ENCODE measurements at regions not wholly inside any gene's neighbourhood (a gene's known extent, or its start where the extent isn't known, plus 50 kb on each side); places are given as distances from the start of the nearest gene placed in this dataset.
"Not testable (repeated sequence)": the region's sequence is repeated elsewhere in the genome, so short reads cannot be mapped to it uniquely, and the experiment has no call there.

DNA sequence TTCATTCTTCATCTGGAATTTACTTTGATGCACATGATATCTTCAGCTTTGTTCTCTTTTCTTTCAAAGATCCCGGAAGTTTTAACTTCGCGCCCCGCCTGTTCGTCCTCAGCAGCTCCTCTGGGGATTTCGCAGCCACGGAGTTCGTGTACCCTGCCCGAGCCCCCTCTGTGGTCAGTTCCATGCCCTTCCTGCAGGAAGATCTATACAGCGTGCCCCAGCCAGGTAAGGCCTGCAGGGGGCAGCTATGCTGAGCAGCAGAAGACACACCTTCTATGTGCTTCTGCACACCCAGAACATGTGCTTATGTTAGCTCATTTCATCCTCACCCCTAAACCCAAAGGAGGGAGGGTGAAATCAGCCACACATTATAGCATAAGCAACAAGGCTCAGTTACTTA, 79.7 kb upstream of the LYZL2 start:
- DNase-seq (ENCODE audit: missing footprints) (no peak), ATAC-seq (no peak)
- intact Hi-C loops (cut with DNase I), result no loop called here

DNA sequence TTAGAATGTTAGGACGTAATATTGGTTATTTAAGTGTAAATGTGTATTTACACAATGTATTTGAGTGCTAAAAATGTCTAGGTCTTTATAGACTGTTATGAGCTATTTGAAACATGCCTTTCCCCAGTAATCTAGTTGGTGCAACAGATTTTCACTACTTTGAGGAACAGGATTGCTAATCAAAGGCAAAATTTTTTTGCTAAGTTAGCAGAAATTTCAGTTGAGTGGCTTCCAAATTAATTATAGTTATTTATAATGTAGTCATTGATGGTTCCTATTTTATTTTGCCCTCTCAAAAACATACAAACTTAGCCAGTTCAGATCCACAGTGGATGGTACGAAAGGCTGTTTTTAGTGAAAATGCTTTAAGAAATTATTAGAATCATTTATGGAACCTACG, 78.7 kb upstream of the LYZL2 start:
- intact Hi-C loops (cut with DNase I), result no loop called here
- no peak for ATAC-seq
- no peak for DNase-seq (ENCODE audit: missing footprints)

- ATAC-seq; DNase-seq (ENCODE audit: missing footprints); intact Hi-C loops (cut with DNase I): not testable (repeated sequence)
These were observed 76.6 kb upstream of the LYZL2 start for GRCh38 chr10:30706189-30706588.

GRCh38 chr10:30705625-30706149, 76.1 kb upstream of the LYZL2 start:
- DNase-seq (ENCODE audit: missing footprints) (no peak), ATAC-seq (no peak)
- intact Hi-C loops (cut with DNase I), result no loop called here

GRCh38 chr10:30705101-30705624, 75.6 kb upstream of the LYZL2 start:
- no peak for DNase-seq (ENCODE audit: missing footprints)
- intact Hi-C loops (cut with DNase I), result no loop called here

GRCh38 chr10:30704601-30705100, 75.1 kb upstream of the LYZL2 start:
- DNase-seq (ENCODE audit: missing footprints); ATAC-seq; intact Hi-C loops (cut with DNase I): not testable (repeated sequence)

More at GRCh38 chr10:30705101-30705624, 75.6 kb upstream of the LYZL2 start:
- ATAC-seq, result no peak

GRCh38 chr10:30704026-30704600, 74.6 kb upstream of the LYZL2 start:
- DNase-seq (ENCODE audit: missing footprints) (no peak), ATAC-seq (no peak)
- intact Hi-C loops (cut with DNase I), result no loop called here

- DNase-seq (ENCODE audit: missing footprints); ATAC-seq; intact Hi-C loops (cut with DNase I): not testable (repeated sequence)
These were observed 73.9 kb upstream of the LYZL2 start for GRCh38 chr10:30703446-30703845.

DNA sequence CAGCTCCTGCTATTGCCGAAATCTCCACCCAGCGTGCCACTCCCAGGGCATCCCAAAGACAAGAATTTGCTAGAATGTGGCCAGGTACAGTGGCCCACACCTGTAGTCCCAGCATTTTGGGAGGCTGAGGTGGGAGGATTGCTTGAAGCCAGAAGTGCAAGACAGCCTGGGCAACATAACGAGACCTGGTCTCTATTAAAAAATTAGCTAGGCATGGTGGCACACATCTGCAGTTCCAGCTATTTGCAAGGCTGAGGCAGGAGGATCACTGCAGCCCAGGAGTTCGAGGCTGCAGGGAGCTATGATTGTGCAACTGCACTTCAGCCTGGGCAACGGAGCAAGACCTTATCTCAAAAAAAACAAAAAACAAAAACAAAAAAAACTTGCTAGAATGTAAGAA, 73.3 kb upstream of the LYZL2 start:
- ATAC-seq, result no peak
- intact Hi-C loops (cut with DNase I), result no loop called here

DNA sequence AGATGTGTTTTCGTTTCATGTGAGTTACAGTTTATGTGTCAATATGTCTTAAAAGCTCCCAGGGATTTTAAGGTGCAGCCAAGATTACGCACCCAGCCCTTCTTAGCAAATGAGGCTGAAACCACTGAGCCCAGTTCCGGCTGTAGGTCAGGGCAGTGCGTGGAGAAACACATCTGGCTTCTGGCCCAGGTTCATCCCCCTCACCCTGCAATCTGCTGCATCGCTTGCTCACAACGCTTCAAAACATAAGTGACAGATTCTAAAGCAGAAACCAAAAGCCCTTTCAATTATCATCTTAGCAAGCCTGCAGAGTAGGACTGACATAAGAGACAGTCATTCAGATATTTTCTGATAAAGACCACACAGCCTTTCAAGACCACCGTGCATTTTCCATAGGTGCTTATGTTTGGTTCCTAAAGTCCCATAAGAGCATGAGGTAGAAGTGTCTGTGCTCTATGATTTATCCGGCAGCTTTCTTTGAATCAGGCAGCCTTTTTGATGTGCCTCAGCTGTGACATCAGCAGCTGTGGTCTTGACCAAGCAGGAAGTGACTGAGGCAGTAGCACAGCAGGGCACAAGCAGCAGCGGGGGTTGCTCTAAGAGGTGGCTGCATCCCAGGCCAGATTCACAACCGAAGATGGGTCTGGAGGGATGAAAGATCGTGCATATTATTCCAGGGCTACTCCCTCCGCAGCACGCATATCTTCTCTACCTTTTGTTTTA, 72.1 kb upstream of the LYZL2 start:
- intact Hi-C loops (cut with DNase I), result no loop called here
- DNase-seq (ENCODE audit: missing footprints) (no peak), ATAC-seq (peak; percentile 50)

More for the DNA sequence above, 73.3 kb upstream of the LYZL2 start:
- no peak for DNase-seq (ENCODE audit: missing footprints)

DNA sequence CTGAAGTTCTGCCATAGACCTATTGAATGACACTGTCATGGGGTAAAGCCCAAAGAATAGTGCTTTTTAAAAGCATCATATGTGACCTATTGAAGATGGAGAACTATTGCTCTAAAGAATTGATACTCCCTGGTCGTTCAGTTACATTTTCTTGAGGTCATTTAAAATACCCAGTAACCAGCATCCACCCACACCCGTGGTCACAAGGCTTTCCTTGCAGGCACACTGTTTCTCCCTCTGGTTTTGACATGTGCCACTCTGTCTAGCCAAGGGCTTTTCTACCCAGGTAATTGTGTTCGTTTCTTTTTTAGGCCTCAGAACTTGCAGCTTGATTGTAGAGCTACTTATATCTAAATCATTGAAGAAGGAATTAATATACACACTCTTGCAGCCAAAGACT, 68.3 kb upstream of the LYZL2 start:
- intact Hi-C loops (cut with DNase I), result no loop called here
- ATAC-seq (no peak), DNase-seq (ENCODE audit: missing footprints) (no peak)

DNA sequence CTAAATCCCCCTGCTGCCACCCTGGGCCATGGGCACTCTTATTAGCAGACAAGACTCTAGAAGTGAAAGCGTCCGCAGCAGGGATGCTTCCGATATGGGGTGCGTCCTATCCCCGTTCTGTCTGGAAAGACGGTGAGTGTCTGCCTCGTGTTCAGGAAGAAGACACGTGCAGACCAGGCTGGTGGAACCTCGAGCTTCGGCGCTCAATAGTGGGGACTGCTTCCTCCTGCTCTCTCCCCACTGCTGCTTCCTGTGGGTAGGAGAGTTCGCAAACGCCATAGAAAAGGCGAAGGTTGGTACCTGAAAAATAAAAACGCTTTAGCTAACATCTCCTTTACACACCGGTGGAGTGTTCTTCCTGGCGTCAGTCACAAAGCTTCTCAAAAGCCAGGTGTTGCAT, 67.7 kb upstream of the LYZL2 start:
- intact Hi-C loops (cut with DNase I); DNase-seq (ENCODE audit: missing footprints); ATAC-seq: not testable (repeated sequence)

DNA sequence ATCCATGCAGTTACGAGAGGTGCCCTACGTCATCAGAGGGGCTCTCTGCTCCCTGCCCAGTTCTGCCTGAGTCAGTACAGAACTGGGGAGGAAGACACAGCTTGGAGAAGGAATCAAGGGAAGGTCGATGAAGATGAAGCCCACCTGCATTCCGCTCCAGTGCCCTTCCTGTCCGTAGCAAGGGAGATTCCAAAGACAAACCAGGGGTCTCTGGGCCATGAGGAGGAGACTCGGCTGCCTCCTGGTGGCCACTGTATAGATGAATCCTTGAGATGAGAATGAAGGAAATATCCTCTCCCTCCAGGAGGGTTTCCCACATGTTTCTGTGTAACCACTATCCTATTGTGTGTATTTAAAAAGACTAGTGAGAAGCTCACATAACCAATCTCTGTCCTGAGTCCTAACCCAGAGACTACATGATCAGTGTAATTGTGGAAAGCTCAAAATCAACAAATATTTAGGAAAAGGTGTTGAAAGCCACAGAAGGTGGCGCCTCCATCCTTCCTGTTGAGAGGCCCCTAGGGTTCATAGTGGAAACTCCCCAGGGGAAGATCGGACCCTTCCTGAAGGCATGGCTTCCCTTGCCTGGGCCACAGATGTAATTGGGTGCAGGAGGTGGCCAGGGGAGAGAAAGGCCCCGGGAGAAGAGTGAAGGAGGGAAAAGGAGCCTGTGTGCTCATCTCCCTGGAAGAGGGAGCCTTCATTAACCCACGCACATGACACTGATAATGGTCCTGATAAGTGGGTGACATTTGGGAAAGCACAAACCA, 67.0 kb upstream of the LYZL2 start:
- ATAC-seq; DNase-seq (ENCODE audit: missing footprints); intact Hi-C loops (cut with DNase I): not testable (repeated sequence)

DNA sequence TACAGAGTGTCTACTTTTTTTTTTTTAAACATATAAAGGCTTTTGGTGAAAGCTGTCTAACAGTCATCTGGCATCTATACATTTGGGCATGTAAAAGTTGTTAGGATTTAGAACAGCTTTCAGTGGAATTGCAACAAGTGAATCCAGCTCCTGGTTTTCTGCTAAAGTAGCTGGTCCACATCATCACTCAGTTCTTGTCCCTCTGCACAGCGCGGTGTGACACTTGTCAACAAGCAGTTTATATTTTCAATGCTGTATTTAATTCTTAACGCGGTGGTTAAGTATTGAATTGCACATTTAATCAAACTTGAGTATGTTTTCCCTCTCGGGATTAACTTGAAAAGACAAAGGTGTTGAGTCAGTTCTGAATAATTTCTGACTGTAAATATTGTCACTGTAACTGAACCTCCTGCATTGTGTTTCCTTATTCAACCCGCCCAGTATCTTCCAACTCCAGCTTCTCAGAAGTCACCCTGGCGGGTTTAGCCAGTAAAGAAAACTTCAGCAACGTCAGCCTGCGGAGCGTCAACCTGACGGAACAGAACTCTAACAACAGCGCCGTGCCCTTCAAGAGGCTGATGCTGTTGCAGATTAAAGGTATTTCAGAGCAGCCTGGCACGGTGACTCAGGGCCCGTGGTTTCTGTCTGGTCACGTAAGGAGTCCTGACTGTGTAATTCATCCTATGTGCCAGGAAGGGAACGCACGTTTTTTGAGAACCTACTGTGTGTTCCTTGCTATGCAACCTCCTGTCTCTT, 66.1 kb upstream of the LYZL2 start:
- intact Hi-C loops (cut with DNase I); DNase-seq (ENCODE audit: missing footprints); ATAC-seq: not testable (repeated sequence)

- intact Hi-C loops (cut with DNase I), result no loop called here
- ATAC-seq (no peak), DNase-seq (ENCODE audit: missing footprints) (no peak)
These were observed 65.1 kb upstream of the LYZL2 start for GRCh38 chr10:30694518-30695228.

- DNase-seq (ENCODE audit: missing footprints) (no peak), ATAC-seq (no peak)
- intact Hi-C loops (cut with DNase I), result no loop called here
These were observed 62.1 kb upstream of the LYZL2 start for GRCh38 chr10:30691639-30692015.

DNA sequence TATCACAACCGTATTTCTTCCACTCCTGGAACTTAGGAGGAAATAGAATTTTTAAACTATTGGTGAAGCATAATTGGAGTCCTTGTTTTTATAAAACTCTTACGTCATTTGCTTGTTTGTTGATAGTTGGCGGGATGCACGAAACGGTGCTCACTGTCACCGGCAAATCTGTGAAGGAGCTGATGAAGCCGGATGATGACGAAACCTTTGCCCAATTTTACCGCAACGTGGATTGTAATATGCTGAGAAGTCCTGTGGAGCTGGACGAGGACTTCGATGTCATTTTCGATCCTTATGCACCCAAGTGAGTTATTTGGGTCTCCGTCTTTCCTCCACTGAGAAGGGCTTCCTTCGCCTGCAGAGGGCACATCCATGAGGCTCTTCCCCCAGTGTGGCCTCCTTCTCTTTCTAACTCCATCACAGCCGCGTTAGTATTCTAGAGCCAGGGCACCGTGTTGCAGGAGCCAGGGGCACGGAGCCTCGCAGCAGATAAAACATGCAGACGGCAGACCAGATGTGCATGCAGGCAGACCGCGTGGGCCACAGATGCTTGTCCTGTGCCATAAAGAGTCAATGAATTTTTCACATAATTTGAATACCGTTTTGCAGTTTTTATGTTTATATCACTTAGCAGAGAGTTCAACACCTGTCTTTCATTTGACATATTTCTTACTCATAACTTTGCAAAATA, 61.5 kb upstream of the LYZL2 start:
- intact Hi-C loops (cut with DNase I); ATAC-seq; DNase-seq (ENCODE audit: missing footprints): not testable (repeated sequence)

All from Right ventricle myocardium inferior (tissue), 1 donor.